NOMO-1 treated with dmso at 0.1 percent for 144 hours (cell line): ENCODE measurements at regions not wholly inside any gene's neighbourhood (a gene's known extent, or its start where the extent isn't known, plus 50 kb on each side); places are given as distances from the start of the nearest gene placed in this dataset.

Experiments
- DNase-seq: peaks from one replicate; lab custom pipeline; 2025; ENCODE audit not compliant: unreplicated experiment; lab: John Stamatoyannopoulos, UW

DNA sequence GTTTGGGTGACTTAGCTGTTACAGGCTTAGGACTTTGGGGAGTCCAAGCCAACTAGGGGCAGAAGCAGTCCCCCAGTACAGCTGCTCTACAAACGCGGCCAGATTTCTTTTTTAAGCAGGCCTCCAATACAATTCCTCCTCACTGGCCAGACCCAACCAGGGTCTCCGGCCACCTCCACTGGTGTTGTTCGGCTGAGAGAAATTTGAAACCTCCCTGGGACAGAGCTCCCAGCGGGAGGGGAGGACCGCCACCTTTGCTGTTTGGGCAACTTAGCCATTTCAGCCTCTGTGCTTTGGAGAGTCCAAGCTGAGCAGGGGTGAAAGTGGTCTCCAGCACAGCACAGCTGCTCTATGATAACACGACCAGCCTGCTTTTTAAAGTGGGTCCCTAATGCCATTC, 59.4 kb upstream of the KHDRBS2 start:
- DNase-seq = no peak

DNA sequence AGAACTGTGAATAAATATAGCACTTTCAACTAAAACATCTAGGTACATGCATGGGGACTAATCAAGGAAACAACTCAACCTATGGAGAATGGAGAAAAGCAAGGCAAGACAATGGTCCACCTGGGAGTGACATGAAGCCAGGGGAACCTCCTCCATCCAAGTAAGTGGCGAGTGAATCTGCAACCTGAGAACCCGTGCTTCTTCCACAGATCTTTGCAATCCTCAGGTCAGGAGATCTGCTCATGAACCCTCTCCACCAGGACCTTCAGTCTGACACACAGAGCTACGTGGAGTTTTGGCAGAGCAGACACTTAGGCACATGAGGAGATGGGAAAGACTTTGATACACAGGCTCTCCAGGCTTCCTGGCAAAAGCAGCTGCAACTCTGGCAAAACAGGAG, 58.8 kb upstream of the KHDRBS2 start:
- no peak for DNase-seq

DNA sequence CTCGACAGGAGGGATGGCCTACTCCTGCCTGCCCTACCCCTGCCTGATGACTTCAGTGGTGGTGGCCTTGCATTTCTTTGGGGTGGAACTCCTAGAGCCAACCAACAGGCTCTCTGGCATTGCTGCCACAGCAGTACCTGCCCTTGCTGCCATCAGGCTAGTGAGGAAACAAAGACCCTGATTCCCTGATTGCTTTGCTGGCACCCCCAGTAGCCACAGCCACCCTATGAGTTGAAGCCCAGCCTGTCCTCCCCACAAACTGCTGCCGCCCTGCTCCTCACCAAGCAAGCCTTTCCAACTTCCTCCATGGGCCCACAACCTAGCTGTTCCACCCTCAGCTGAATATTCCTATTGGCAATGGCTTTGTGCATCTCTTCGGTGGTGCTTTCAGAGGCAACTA, 52.5 kb upstream of the KHDRBS2 start:
- DNase-seq = no peak
